PC-3 (cell line): ENCODE measurements at regions not wholly inside any gene's neighbourhood (a gene's known extent, or its start where the extent isn't known, plus 50 kb on each side); places are given as distances from the start of the nearest gene placed in this dataset.

ENCODE experiments used
- ATAC-seq: fragments of 200-7000 bp; cut with Tn5 transposase; 2 replicates; pipeline ENCODE4 v1.9.1; 2020; ENCODE audit warnings: mild to moderate bottlenecking, moderate library complexity
- BruUV-seq: library from RNA; stranded (reverse); fragments of 400-500 nt; replicated peaks from 2 replicates; lab custom pipeline; 2021; lab: Mats Ljungman, UMichigan
- CTCF ChIA-PET: fragments of 300-600 bp; sonication (Branson Sonifier 250); formaldehyde crosslinking; loops from one replicate; lab custom pipeline; 2022; ENCODE audit warnings: antibody characterized with exemption; lab: Charles Lee
- POLR2A ChIA-PET: fragments of 300-600 bp; sonication (Branson Sonifier 250); formaldehyde crosslinking; loops from one replicate; lab custom pipeline; 2022; ENCODE audit warnings: antibody characterized with exemption; ENCODE audit not compliant: unreplicated experiment; lab: Charles Lee
- DNase-seq: peaks from one replicate; pipeline ENCODE4 v3.0.0-alpha.2; 2015
- H2AFZ ChIP-seq: fragments of 300-600 bp; sonication (generic); 2 replicates; pipeline ENCODE4 v1.6.0; 2016; ENCODE audit warnings: antibody characterized with exemption, low read length
- H3F3A ChIP-seq: fragments of 300-600 bp; sonication (generic); one replicate; pipeline ENCODE4 v1.6.0; 2017; ENCODE audit warnings: antibody characterized with exemption, low read length, control low read depth, mild to moderate bottlenecking; ENCODE audit not compliant: unreplicated experiment
- H3K27ac ChIP-seq: fragments of 300-600 bp; sonication (generic); 2 replicates; pipeline ENCODE4 v1.5.1; 2016; ENCODE audit warnings: mild to moderate bottlenecking, low read length
- H3K27me3 ChIP-seq: fragments of 300-600 bp; sonication (generic); 2 replicates; pipeline ENCODE4 v1.6.1; 2016; ENCODE audit warnings: low read length, mixed read lengths
- H3K36me3 ChIP-seq: fragments of 300-600 bp; sonication (generic); 2 replicates; pipeline ENCODE4 v1.6.1; 2016; ENCODE audit warnings: low read depth, mixed run types, low read length, mixed read lengths
- H3K4me1 ChIP-seq: fragments of 300-600 bp; sonication (generic); 2 replicates; pipeline ENCODE4 v1.5.1; 2016; ENCODE audit warnings: low read length; ENCODE audit not compliant: insufficient read depth
- H3K4me2 ChIP-seq: fragments of 300-600 bp; sonication (generic); 2 replicates; pipeline ENCODE4 v1.6.0; 2016; ENCODE audit warnings: low read length
- H3K4me3 ChIP-seq: fragments of 300-600 bp; sonication (generic); 2 replicates; pipeline ENCODE4 v1.5.1; 2016; ENCODE audit warnings: mild to moderate bottlenecking, low read length, mixed read lengths
- H3K79me2 ChIP-seq: fragments of 300-600 bp; sonication (generic); 2 replicates; pipeline ENCODE4 v1.6.1; 2017; ENCODE audit warnings: low read length, mixed read lengths
- H3K9ac ChIP-seq: fragments of 300-600 bp; sonication (generic); 2 replicates; pipeline ENCODE4 v1.6.0; 2016; ENCODE audit warnings: mild to moderate bottlenecking, low read length
- H3K9me2 ChIP-seq: fragments of 300-600 bp; sonication (generic); replicated peaks from 2 replicates; pipeline ENCODE4 v1.6.1; 2016; ENCODE audit warnings: mixed run types, low read length, mixed read lengths
- H3K9me3 ChIP-seq: fragments of 300-600 bp; sonication (generic); 2 replicates; pipeline ENCODE4 v1.6.1; 2016; ENCODE audit warnings: low read length, mixed read lengths
- H4K20me1 ChIP-seq: fragments of 300-600 bp; sonication (generic); 2 replicates; pipeline ENCODE4 v1.6.1; 2016; ENCODE audit warnings: low read length, mixed read lengths
- CTCF ChIP-seq: fragments of 300-600 bp; sonication (generic); conservative IDR thresholded peaks from 2 replicates; pipeline ENCODE4 v1.5.1; 2017; ENCODE audit warnings: antibody characterized with exemption, low read depth, mild to moderate bottlenecking, low read length
- EZH2 ChIP-seq: fragments of 300-600 bp; sonication (generic); IDR thresholded peaks from one replicate; pipeline ENCODE4 v1.6.1; 2017; ENCODE audit warnings: antibody characterized with exemption, mild to moderate bottlenecking, low read length; ENCODE audit not compliant: unreplicated experiment
- EZH2phosphoT487 ChIP-seq: fragments of 300-600 bp; sonication (generic); IDR thresholded peaks from 2 replicates; pipeline ENCODE4 v1.6.1; 2018; ENCODE audit warnings: mild to moderate bottlenecking, antibody characterized with exemption, low read length, borderline replicate concordance
- intact Hi-C: fragments of 100-400 bp; cut with micrococcal nuclease; formaldehyde crosslinking; loops from 2 replicates; pipeline ENCODE4 v1.9.0; 2023

- Histone ChIP-seq H3F3A (no peaks in the 10 kb centered on the region), H3K27me3 (no peaks in the 10 kb centered on the region), H2AFZ (no peak overlapping the region), H3K4me2 (no peak overlapping the region), H3K27ac (no peak overlapping the region), H3K4me3 (no peak overlapping the region), H4K20me1 (no peaks in the 10 kb centered on the region), H3K9me3 (no peaks in the 10 kb centered on the region), H3K79me2 (no peaks in the 10 kb centered on the region), H3K36me3 (no peaks in the 10 kb centered on the region), H3K9ac (no peak overlapping the region), H3K9me2 (no peaks in the 10 kb centered on the region), H3K4me1 (no peaks in the 10 kb centered on the region)
- TF ChIP-seq EZH2phosphoT487 (no peak), EZH2 (no peak), CTCF (no peak)
- no peak for DNase-seq
- no TSS peak for BruUV-seq
- CTCF ChIA-PET: interaction anchor here (0.7 kb wide), 1 partner anchor 119 kb away, joined by 3 read pairs; no protein-coding TSS in a partner anchor
- intact Hi-C loops: no loop called here
- POLR2A ChIA-PET: interaction anchor here (0.6 kb wide), 1 partner anchor 189 kb away, joined by 3 read pairs; no protein-coding TSS in a partner anchor
- ATAC-seq: no peak
These were observed 661.3 kb upstream of the KLF12 start for GRCh38 chr13:74795526-74795925.

DNA sequence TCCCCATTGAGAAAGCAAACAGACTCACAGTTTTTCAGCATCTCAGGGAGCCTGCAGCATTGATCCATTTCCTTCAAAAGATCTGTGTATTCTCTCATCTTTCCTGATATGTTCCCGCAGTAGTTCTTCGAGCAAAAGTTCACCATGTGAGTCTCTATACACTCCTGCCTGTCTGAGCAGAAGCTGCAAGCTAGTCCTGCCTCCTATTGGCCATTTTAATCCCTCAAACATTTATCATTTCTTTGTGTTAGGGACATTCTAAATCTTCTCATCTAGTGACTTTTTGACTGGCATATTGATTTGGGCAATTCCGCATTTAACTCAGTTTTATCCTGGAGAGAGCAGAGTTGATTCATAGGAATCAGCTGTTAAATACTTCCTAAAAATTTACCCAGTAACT lies 660.4 kb upstream of the KLF12 start:
- intact Hi-C loops: no loop called here
- Histone ChIP-seq H3K9ac (no peak overlapping the region), H3K79me2 (no peaks in the 10 kb centered on the region), H3K9me3 (no peaks in the 10 kb centered on the region), H3K9me2 (no peaks in the 10 kb centered on the region), H3K36me3 (no peaks in the 10 kb centered on the region), H3K27me3 (no peaks in the 10 kb centered on the region), H2AFZ (no peak overlapping the region), H3K27ac (no peak overlapping the region), H3K4me1 (no peaks in the 10 kb centered on the region), H4K20me1 (no peaks in the 10 kb centered on the region), H3K4me3 (no peak overlapping the region), H3K4me2 (no peak overlapping the region), H3F3A (no peaks in the 10 kb centered on the region)
- BruUV-seq: no TSS peak
- ATAC-seq (no peak), DNase-seq (no peak)
- no peak for TF ChIP-seq CTCF
- TF ChIP-seq EZH2phosphoT487: no peak
- no peak for TF ChIP-seq EZH2
- ChIA-PET CTCF (no interaction called here), POLR2A (no interaction called here)

DNA sequence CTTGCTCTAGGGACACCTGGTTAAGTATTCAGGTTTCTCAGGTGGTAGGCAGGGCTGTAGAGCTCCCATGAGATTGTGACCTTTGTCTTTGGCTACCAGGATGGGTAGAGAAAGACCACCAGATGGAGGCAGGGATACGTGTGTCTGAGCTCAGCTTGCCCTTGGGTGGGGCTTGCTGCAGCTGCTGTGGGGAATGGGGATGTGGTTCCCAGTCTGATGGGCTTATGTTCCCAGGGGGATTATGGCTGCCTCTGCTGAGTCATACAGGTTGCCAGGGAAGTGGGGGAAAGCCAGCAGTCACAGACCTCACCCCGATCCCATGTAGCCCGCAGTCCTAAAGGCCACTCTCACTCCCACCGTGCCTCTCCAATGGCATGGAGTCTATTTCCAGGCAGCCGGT lies 659.9 kb upstream of the KLF12 start:
- ChIA-PET CTCF (no interaction called here), POLR2A (no interaction called here)
- Histone ChIP-seq H3K4me1 (no peaks in the 10 kb centered on the region), H3K4me3 (no peak overlapping the region), H3K36me3 (no peaks in the 10 kb centered on the region), H3K27ac (no peak overlapping the region), H4K20me1 (no peaks in the 10 kb centered on the region), H3K9ac (no peak overlapping the region), H2AFZ (no peak overlapping the region), H3K4me2 (no peak overlapping the region), H3K9me2 (no peaks in the 10 kb centered on the region), H3K27me3 (no peaks in the 10 kb centered on the region), H3K79me2 (no peaks in the 10 kb centered on the region), H3K9me3 (no peaks in the 10 kb centered on the region), H3F3A (no peaks in the 10 kb centered on the region)
- intact Hi-C loops: no loop called here
- DNase-seq: no peak
- BruUV-seq: no TSS peak
- TF ChIP-seq EZH2: no peak
- TF ChIP-seq CTCF: no peak
- TF ChIP-seq EZH2phosphoT487: no peak
- no peak for ATAC-seq
